WI38 (cell line): ENCODE measurements at regions not wholly inside any gene's neighbourhood (a gene's known extent, or its start where the extent isn't known, plus 50 kb on each side); places are given as distances from the start of the nearest gene placed in this dataset.

ENCODE experiments used
- H3K4me3 ChIP-seq: 2 replicates; pipeline ENCODE4 v1.5.1; 2011; ENCODE audit warnings: low read depth, mild to moderate bottlenecking, control low read depth, low read length
- TF ChIP-seq, protein P1 (sequence below): IDR thresholded peaks from 2 replicates; pipeline ENCODE4 v1.5.1; 2012; ENCODE audit warnings: low read depth, mild to moderate bottlenecking, control low read depth, low read length

DNA sequence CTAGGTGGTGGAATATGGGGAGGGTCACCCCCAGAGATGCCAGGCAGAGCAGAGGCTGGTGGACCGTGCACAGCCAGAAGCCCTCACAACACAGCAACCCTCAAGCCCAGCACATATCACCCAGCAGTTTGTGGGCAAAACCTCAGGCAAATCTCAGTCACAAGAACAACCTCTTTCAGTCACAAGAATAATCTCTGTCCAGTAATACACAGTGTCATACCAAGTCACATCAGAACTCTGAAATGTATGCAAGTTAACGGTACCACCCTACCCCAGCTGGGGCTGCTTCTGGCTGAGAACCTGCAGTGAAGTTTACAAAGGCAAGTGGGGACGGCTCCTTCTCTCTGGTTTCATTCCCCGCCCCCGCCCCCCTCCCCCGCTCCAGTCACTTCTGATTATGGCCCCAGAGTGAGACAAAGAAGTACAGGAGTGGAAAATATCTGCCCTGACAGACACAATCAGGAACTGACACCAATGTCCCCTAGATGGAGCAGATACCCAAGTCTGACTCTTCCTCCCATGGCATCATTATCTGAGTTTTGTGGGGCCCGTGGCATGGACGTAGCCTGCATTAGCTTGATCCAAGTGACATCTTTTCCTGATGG is 480.9 kb upstream of the TMEM132C start:
- H3K4me3 ChIP-seq = no peak overlapping the region
- TF ChIP-seq, protein P1, sequence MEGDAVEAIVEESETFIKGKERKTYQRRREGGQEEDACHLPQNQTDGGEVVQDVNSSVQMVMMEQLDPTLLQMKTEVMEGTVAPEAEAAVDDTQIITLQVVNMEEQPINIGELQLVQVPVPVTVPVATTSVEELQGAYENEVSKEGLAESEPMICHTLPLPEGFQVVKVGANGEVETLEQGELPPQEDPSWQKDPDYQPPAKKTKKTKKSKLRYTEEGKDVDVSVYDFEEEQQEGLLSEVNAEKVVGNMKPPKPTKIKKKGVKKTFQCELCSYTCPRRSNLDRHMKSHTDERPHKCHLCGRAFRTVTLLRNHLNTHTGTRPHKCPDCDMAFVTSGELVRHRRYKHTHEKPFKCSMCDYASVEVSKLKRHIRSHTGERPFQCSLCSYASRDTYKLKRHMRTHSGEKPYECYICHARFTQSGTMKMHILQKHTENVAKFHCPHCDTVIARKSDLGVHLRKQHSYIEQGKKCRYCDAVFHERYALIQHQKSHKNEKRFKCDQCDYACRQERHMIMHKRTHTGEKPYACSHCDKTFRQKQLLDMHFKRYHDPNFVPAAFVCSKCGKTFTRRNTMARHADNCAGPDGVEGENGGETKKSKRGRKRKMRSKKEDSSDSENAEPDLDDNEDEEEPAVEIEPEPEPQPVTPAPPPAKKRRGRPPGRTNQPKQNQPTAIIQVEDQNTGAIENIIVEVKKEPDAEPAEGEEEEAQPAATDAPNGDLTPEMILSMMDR = no peak

DNA sequence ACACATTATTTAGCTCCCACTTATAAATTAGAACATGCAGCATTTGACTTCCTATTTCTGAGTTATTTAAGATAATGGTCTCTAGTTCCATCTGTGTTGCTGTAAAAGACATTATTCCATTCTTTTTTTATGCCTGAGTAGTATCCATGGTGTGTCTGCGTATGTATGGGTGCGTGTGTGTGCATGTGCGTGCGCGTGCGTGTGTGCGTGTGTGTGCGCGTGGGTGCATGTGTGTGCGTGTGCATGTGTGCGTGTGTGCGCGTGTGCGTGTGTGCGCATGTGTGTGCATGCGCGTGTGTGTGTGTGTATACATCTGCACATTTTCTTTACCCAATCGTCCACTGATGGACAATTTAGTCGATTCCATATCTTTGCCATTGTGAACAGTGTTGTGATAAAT is 479.4 kb upstream of the TMEM132C start:
- no peak overlapping the region for H3K4me3 ChIP-seq
- TF ChIP-seq, protein P1 = no peak

DNA sequence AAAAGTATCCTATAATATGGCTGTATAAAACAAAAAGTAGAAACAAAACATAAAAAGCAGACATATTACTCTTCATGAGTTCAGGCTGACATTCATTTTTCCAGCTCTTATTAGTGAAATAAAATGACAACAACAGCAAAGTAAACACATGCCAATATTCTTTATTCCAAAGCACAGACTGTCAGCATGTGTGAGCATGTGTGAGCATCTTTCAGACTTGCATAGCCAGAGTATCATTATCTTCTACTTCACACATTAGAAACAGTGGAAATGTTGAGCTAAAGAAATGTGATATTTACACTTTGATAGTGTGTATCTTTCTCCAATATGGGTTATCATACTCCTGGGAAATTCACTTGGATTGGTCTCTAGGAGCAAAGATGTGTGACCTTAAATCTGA is 476.6 kb upstream of the TMEM132C start:
- no peak overlapping the region for H3K4me3 ChIP-seq
- TF ChIP-seq, protein P1 = no peak

DNA sequence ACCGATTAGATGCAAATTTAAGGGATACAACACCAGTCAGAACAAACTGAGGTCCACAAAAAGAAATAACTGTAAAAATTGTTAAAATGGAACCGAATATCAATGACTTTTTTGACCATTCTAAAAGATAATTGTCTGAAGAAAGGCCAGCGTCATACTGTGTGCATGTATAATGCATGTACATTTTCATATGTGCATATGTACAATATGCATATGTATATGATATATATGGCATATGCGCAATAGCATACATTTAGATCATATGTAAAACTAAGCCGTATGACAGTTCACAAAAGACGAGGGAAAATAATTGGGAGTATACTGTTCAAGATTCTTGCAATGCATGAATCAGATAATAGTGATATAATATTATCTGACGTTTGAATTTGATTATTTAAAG is 475.8 kb upstream of the TMEM132C start:
- TF ChIP-seq, protein P1 = no peak
- no peak overlapping the region for H3K4me3 ChIP-seq

DNA sequence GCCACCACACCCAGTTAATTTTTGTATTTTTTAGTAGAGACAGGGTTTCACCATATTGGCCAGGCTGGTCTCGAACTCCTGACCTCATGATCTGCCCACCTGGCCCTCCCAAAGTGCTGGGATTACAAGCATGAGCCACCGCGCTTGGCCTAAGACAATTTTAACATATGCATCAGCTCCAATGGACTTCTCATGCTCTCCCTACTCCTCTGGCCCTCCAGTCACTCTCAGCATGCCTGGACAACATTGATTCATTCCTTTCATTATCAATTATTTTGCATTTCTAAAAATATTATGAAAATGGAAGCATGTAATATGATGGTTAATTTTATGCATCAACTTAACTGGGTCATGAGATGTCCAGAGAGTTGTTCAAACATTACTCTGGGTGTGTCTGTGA is 469.1 kb upstream of the TMEM132C start:
- no peak overlapping the region for H3K4me3 ChIP-seq
- TF ChIP-seq, protein P1 = no peak

DNA sequence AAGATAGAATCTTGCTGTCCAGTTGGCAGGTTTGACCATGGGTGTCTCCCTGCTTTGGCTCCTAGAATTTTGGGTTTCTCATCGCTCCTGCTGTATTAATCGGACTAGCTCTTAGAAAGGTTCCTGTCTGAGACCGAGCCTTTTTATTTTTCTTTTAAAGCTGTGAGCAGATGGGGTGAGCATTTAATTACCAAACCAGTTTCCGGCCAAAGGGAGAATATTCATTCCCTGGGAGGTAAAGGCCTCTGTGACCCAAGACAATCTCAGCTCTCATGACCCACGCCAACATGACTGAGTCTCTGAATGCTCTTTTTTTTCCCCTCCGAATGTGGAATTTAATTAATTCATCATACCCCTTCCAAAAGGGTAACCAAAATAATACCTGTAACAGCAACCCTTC is 464.7 kb upstream of the TMEM132C start:
- TF ChIP-seq, protein P1 = no peak
- no peak overlapping the region for H3K4me3 ChIP-seq

DNA sequence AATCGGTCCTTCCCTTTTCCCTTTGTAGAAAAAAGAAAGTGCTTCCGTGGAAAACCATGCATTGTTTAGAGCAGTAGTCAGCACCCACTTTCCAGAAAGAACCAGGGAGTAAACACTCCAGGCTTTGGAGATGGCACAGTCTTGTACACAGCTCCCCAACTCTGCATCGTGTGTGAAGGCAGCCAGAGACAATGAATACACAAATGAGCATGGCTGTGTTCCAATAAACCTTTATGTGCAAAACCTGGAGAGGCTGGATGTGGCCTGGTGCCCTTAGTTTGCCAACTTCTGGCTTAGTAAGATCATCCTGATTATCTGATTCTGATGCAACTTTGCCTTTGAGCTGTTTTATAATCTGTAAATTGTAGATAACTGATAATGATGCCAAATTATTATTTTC is 463.4 kb upstream of the TMEM132C start:
- TF ChIP-seq, protein P1 = no peak
- no peak overlapping the region for H3K4me3 ChIP-seq
